Fibroblast of gingiva (primary cell): ENCODE measurements at regions not wholly inside any gene's neighbourhood (a gene's known extent, or its start where the extent isn't known, plus 50 kb on each side); places are given as distances from the start of the nearest gene placed in this dataset.

ENCODE experiments used
- DNase-seq: peaks from one replicate; pipeline ENCODE4 v3.0.0-alpha.2; 2011; ENCODE audit warnings: low read depth

- no peak for DNase-seq
Measured at GRCh38 chr4:131054489-131055019, 1958.6 kb downstream of the C4orf33 start.

GRCh38 chr4:131061734-131062133, 1965.8 kb downstream of the C4orf33 start:
- no peak for DNase-seq

- no peak for DNase-seq
Measured at GRCh38 chr4:131063878-131064277, 1967.9 kb downstream of the C4orf33 start.

- DNase-seq, result no peak
Measured at GRCh38 chr4:131081069-131081468, 1985.1 kb downstream of the C4orf33 start.

- no peak for DNase-seq
Measured at GRCh38 chr4:131084997-131085396, 1989.0 kb downstream of the C4orf33 start.

GRCh38 chr4:131091896-131092295, 1995.9 kb downstream of the C4orf33 start:
- peak; percentile 6 for DNase-seq

GRCh38 chr4:131093303-131093702, 1997.4 kb downstream of the C4orf33 start:
- DNase-seq, result no peak

GRCh38 chr4:131098976-131099375, 2003.0 kb downstream of the C4orf33 start:
- DNase-seq, result no peak

- DNase-seq, result no peak
Measured at GRCh38 chr4:131113273-131113672, 2017.3 kb downstream of the C4orf33 start.

- no peak for DNase-seq
Measured at GRCh38 chr4:131113704-131114103, 2017.8 kb downstream of the C4orf33 start.

- no peak for DNase-seq
Measured at GRCh38 chr4:131119661-131120060, 2023.7 kb downstream of the C4orf33 start.

GRCh38 chr4:131137196-131137595, 2011.9 kb upstream of the PCDH10 start:
- no peak for DNase-seq

- no peak for DNase-seq
Measured at GRCh38 chr4:131159261-131159660, 1989.8 kb upstream of the PCDH10 start.

- no peak for DNase-seq
Measured at GRCh38 chr4:131192318-131192717, 1956.8 kb upstream of the PCDH10 start.

- no peak for DNase-seq
Measured at GRCh38 chr4:131207589-131207988, 1941.5 kb upstream of the PCDH10 start.

- no peak for DNase-seq
Measured at GRCh38 chr4:131248314-131248713, 1900.8 kb upstream of the PCDH10 start.

- no peak for DNase-seq
Measured at GRCh38 chr4:131251321-131251720, 1897.8 kb upstream of the PCDH10 start.

- no peak for DNase-seq
Measured at GRCh38 chr4:131257241-131257640, 1891.9 kb upstream of the PCDH10 start.

- DNase-seq, result no peak
Measured at GRCh38 chr4:131258361-131258760, 1890.7 kb upstream of the PCDH10 start.

GRCh38 chr4:131288441-131288840, 1860.7 kb upstream of the PCDH10 start:
- no peak for DNase-seq

- DNase-seq, result no peak
Measured at GRCh38 chr4:131296192-131296591, 1852.9 kb upstream of the PCDH10 start.

GRCh38 chr4:131302108-131302507, 1847.0 kb upstream of the PCDH10 start:
- no peak for DNase-seq

- DNase-seq, result no peak
Measured at GRCh38 chr4:131304686-131305085, 1844.4 kb upstream of the PCDH10 start.

- DNase-seq, result no peak
Measured at GRCh38 chr4:131309628-131310027, 1839.5 kb upstream of the PCDH10 start.

- DNase-seq, result no peak
Measured at GRCh38 chr4:131316086-131316485, 1833.0 kb upstream of the PCDH10 start.
